ENCODE measurements at regions not wholly inside any gene's neighbourhood (a gene's known extent, or its start where the extent isn't known, plus 50 kb on each side); places are given as distances from the start of the nearest gene placed in this dataset.

GRCh38 chr22:49294656-49295464 lies 532.8 kb downstream of the BRD1 start:
- TF ChIP-seq, protein P1, sequence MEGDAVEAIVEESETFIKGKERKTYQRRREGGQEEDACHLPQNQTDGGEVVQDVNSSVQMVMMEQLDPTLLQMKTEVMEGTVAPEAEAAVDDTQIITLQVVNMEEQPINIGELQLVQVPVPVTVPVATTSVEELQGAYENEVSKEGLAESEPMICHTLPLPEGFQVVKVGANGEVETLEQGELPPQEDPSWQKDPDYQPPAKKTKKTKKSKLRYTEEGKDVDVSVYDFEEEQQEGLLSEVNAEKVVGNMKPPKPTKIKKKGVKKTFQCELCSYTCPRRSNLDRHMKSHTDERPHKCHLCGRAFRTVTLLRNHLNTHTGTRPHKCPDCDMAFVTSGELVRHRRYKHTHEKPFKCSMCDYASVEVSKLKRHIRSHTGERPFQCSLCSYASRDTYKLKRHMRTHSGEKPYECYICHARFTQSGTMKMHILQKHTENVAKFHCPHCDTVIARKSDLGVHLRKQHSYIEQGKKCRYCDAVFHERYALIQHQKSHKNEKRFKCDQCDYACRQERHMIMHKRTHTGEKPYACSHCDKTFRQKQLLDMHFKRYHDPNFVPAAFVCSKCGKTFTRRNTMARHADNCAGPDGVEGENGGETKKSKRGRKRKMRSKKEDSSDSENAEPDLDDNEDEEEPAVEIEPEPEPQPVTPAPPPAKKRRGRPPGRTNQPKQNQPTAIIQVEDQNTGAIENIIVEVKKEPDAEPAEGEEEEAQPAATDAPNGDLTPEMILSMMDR (tag by site-specific recombination; IDR thresholded peaks at IDR 0.05), result no peak
- TF ChIP-seq ZNF24 (tag by site-specific recombination; IDR thresholded peaks at IDR 0.05) (no peak), ZBTB17 (tag by site-specific recombination; IDR thresholded peaks at IDR 0.05) (no peak), REST (tag by site-specific recombination; IDR thresholded peaks at IDR 0.05) (no peak), HOXA7 (CRISPR knock-in tag; IDR thresholded peaks at IDR 0.05; ENCODE audit: borderline replicate concordance) (no peak), SP2 (tag by site-specific recombination; IDR thresholded peaks at IDR 0.05) (no peak), ZNF629 (tag by site-specific recombination; IDR thresholded peaks at IDR 0.05) (no peak), ZNF776 (tag by site-specific recombination; IDR thresholded peaks at IDR 0.05; ENCODE audit: borderline replicate concordance) (no peak), REPIN1 (tag by site-specific recombination; IDR thresholded peaks at IDR 0.05; ENCODE audit: low read depth) (no peak), ZNF121 (tag by site-specific recombination; IDR thresholded peaks at IDR 0.05) (no peak)
- TF ChIP-seq, protein P2, sequence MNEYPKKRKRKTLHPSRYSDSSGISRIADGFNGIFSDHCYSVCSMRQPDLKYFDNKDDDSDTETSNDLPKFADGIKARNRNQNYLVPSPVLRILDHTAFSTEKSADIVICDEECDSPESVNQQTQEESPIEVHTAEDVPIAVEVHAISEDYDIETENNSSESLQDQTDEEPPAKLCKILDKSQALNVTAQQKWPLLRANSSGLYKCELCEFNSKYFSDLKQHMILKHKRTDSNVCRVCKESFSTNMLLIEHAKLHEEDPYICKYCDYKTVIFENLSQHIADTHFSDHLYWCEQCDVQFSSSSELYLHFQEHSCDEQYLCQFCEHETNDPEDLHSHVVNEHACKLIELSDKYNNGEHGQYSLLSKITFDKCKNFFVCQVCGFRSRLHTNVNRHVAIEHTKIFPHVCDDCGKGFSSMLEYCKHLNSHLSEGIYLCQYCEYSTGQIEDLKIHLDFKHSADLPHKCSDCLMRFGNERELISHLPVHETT (tag by site-specific recombination; IDR thresholded peaks at IDR 0.05), result no peak
